HG02763 (cell line): ENCODE measurements at regions not wholly inside any gene's neighbourhood (a gene's known extent, or its start where the extent isn't known, plus 50 kb on each side); places are given as distances from the start of the nearest gene placed in this dataset.

Experiments
- ATAC-seq: cut with Tn5 transposase; IDR thresholded peaks from one replicate; pipeline ENCODE4 v1.9.1; 2021; ENCODE audit warnings: mild to moderate bottlenecking, moderate library complexity; ENCODE audit not compliant: unreplicated experiment

DNA sequence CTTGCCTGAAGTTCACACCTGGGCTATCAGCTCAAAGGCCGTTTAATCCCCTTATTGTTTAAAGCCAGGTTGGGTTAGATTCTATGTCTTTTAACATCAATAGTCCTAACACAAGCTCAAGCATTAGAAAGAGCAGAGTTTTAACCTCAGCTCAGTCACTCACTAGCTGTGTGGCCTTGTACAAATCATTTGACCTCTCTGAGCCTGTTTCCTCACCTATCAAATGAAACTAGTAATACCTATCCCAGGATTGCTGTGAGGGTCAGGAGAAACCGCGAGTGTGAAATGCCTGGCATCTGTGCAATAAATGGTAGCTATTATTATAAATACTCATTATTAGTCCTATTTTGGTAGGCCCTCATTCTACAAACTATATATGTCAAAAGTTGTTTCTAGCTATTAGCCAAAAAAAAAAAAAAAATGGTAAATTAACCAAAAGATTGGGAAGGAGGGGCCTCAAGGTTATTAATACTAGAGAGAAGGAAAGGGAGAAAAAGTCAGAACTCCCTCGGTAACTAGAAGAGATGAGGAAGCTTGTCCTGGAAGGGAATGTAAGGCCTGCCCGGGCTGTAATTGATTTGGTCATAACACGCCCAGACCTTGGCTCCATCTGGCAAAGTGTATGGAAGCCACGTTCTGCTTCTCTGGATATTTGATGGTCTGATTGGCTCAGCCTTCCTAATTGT is 510.5 kb upstream of the PROK2 start:
- ATAC-seq = no peak

DNA sequence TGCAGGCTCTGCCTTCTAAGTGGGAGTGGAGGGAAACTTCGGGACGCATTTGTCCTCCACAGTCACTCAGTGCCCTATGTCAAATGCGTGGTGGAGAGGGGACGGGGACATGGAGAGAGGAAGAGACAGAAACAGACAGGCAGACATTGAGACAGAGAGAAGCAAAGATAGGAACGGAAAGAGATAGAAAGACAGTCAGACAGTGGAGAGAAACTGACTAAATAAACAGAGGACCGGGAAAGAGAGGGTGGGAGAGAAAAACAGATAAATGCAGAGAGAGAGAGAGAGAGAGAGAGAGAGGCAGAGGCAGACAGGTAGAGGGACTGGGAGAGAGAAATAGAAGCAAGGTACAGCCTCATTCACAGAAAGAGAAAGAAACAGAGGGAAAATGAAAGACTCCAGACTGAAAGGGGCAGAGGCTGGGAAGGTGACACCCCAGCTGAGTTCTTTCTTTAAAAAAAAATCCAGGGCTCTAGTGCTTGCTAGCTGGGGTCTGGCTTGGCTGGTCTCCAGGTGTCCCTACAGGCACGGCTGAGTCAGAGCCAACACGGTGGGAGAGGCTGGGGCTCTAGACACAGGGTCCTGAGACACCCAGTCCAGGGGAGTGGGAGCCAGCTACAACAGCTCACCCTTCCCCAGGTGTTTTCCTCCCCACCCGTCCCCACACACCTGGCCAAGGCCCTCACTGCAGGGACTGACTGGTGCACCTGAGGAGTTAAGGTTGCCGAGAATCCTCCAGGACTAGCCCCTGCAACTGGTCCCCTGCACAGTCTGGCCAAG is 506.1 kb upstream of the PROK2 start:
- ATAC-seq = no peak

DNA sequence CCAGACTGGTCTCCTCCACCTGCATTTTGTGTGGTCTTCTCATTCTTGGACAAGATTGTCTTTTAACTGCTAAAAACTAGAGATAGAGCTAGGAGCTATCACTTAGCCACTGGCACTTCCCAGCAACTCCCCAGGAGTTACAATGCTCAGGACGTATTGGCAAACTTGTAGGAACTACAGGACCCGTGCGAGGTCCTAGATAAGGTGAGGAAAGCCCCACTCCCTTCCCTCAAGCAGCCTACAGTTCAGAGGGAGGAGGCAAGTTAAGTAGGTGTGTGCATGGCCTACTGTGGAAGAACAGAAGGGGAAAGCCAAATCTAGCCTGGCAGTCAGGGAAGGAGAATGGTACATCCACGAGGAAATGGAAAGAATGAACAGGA is 504.7 kb upstream of the PROK2 start:
- ATAC-seq = no peak

DNA sequence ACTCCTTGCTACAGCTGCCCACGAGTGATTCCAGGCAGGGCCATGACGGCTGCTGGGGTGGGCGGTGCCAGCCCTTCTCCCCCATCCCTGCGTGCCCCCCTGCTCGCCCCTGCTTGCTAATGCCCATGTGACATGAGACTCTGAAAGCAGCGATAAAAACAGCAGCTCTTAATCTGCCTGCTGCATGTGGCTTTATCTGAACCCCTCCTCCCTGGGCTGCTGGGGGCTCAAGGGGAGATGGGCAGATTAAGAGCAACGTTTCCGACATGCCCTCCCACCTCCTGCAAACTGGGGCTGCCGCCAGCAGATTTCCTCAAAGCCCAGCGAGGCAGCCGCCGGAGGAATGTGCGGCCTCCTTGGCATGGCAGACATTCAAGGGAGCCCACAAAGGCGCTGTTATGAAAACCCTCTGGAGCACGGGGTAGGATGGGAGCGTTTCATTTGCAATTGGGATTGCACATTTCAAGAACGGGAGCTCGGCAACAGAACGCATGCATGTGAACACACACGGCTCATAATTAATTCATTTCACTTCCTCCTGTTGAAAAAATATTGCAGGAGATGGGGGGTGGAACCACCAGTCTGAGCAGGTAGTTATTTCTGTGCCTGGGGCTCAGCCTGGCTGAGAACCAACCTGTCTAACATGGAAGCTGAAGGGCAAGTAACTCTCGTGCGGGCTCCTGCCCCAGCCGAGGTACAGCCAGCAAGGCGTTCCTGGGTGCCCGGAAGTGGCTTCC is 504.2 kb upstream of the PROK2 start:
- ATAC-seq = no peak

DNA sequence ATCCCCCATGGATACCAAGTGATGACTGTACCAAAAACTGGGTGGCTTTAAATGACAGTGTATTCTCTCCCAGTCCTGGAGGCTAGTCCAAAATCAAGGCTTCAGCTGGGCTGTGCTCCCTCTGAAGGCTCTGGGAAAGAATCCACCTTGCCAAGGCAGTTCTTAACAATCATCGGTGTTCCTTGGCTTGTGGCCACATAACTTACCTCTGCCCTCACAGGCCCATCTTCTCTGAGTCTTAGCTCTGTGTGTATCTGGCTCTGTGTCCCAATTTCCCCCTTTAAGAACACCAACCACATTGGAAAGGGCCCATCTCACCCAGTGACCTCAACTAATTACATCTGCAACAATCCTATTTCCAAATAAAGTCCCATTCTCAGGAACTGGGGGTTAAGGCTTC is 503.0 kb upstream of the PROK2 start:
- no peak for ATAC-seq

DNA sequence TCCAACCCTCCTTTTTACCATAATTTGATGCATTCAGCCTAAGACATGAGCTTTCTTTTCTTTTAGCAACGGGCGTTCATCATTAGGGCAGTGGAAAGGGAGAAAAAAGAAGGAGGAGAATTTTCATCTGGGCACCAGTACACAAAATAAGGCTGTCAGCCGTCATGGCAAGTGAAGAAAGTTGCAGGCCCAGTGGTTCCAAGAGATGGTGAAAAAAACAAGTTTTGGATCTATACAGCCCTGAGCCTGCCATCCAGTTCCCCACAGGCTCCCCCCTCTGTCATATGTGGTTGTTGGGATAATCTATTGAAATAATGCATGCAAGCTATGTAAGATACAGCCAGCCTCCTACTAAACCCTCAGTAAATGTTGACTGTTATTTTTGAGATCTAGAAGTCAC is 500.6 kb upstream of the PROK2 start:
- no peak for ATAC-seq

DNA sequence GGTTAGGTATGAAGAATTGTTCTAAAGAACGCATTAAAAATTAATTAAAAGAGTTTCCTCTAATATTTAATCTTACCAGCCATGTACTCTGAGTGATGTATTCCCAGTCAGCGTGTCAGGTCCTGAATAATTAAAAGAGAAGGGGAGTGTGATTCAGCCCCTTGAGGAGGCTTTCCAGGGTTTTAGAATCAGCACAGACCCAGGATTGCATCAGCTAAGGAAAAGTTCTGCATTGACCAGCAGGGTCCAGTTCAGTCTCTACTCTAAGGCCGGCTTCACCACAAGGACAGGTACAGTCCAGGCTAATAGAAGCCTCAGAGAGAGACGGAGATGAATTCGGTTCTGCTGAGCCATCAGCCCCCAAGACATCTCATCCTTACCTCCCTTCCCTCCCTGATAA is 499.5 kb upstream of the PROK2 start:
- no peak for ATAC-seq

DNA sequence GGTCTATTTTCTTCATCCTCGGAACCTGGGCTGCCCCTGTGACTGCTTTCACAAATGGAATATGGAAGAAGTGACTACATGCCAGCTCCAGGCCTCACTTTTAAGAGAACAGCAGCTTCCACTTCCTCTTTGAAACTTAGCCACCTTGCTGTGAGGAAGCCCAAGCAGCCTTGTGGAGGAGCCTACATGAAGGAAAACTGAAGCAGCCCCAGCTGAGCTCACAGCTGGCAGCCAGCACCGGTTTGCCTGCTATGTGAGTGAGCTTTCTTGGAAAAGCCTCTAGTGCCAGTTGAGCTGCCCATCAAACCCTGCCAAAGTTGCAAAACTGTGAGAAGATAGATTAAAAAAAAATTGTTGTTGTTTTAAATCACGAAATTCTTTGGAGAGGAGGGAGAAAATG is 498.0 kb upstream of the PROK2 start:
- ATAC-seq = no peak

DNA sequence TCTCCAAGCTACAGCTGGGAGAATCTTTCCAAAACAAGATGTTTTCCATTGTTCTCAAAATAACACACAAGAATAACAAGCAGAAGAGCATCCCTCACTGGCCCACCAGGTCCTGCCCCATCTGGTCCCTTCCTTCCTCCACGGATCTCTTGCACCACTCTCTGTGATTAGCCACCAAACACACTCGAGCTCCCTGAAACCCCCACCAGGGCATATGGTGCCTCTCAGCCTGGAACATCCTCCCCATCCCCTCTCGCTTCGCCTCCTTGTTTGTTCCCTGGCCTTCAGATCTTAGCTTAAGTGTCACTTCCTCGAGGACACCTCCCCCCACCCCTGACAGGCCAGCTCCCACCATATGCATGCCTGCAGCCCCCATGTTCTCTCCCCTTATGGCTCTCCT is 496.6 kb upstream of the PROK2 start:
- ATAC-seq = no peak

DNA sequence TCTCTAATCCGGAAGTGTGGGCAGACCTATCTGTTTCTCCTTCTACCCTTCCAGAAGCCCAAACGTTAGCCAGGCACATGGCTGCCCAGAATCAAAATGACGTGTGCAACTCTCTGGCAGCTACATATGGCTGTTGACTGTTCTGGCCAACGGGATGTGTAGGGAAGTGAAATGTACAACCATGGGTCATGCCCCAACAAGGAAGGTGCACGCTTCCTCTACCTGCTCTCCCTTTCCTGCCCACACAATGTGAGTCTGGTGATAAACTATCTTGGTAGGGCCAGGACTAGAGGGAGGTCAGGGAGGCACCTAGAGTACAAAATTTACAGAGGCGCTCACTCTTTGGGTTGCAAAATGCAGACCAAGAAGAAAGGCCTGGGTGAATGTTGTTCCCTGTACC is 495.9 kb upstream of the PROK2 start:
- no peak for ATAC-seq

DNA sequence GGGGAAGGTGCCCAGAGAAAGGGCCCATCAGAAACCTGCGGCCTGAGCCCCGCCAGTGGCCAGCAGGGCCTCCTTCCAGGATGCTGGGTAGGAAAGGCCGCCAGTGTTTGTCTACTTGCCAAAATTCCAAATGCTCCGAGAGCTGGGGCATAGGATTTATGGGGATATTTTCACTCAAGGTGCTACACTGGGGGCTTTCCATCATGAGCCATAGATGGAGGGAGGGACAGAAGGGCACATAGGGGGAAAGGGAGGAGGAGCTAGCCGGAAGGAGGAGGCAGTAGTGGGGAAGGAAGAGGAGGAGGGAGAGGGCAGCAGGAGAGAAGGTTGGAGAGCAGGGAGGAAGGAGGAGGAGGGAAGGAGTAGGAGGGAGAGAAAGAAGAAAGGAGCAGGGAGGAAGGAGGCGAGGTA is 494.7 kb upstream of the PROK2 start:
- no peak for ATAC-seq

DNA sequence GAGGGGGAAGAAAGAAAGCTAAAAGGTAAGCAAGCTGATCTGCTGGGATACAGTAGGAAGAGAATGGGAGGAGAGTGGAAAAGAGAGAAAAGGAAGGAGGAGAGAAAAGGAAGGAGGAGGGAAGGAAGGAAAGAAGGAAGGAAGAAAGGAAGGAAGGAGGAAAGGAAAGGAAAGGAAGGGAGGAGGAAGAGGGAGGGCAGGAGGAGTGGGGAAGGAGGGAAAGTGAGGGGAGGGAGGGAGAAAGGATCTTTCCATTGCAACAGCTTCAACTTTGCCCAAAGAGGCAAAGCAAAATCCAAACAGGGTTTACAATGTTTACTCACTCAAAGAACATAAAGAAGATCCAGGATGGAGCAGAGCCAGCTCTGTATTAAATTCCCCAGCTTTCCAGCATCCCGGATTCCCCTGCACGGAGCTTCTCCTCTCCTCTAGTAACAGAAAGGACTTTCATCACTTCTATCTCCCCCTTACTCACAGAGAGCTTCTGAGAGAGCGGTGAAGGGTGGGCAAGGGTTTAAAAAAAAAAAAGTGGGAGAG is 494.2 kb upstream of the PROK2 start:
- no peak for ATAC-seq

DNA sequence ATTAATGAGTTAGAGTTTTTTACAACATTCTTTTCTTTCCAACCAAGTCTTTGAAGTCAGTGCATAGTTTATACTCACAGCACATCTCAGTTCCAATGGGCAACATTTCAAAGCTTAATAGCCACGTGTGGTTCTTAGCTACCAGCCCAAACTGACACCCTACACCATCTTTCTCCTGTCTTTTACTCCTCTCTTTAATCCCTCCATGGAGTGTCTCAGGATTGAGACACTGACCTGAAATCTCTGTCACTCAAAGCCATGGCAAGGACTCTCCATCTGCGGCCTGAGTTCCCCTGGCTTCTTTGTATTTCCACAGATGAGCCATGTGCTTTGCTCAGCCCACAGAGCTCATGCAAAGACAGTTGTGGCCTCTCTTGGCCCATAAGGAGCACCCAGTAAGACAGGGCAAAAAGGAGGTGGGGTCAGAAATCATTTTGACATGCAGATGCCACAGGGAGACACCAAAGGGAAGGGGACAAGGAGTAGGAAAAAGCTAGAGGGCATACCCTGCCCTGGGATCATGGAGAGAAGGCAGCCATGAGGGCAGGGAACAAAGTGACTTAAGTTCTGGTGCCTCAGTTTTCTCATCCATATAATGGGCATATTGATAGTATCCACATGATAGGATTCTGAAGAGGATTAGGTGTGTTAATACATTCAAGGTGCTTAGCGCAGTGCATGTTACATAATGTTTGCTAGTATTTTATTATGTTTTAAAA is 493.6 kb upstream of the PROK2 start:
- no peak for ATAC-seq

DNA sequence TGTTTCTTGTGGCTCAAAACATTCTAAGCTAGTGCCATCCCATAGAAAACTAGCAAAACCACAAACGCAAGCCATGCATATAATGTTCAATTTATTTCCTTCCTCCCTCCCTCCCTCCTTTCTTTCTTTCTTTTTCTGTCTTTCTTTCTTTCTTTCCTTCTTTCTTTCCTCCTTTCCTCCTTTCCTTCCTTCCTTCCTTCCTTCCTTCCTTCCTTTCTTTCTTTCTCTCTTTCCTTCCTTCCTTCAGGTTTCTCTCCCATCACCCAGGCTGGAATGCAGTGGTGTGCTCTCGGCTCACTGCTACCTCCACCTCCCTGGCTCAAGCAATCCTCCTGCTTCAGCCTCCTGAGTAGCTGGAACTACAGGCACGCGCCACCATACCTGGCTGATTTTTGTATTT is 492.8 kb upstream of the PROK2 start:
- no peak for ATAC-seq

DNA sequence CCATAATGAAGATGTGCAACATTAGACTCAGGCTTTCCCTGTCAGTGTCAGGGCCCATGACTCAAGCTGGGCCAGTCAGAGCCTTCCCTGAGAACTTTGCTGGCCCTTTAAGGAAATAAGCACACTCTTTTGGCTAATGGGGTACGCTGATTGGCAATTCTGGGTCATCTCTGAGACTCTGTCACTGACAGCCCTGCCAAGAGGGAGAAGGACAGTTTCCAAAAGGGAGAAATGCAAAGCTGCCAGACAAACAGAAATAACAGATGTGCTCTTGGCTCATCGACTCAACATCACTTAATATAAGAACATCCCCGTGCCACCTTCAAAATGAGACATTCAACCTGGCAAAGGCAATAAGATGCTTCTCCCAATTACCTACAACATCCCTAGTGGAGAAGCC is 491.9 kb upstream of the PROK2 start:
- no peak for ATAC-seq

DNA sequence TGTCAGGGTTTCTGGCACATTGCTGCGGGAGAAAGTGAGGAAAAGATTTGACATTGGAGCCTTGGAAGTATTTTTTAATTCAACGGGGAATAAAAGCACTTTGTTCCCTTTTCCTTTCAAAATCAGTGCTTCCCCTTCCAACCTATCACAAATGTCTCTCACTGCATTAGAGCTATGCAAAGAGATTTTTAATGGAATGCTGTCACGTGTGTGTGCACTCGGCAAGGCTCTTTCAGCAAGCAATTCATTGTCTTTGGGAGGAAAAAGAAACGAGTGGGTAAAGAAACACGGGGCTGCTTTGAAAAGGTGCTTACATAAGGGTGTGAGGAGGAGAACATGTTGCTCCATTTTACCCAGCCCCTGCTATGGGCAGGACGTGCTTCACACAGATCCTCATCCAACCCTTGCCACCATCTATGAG is 490.4 kb upstream of the PROK2 start:
- ATAC-seq = no peak

DNA sequence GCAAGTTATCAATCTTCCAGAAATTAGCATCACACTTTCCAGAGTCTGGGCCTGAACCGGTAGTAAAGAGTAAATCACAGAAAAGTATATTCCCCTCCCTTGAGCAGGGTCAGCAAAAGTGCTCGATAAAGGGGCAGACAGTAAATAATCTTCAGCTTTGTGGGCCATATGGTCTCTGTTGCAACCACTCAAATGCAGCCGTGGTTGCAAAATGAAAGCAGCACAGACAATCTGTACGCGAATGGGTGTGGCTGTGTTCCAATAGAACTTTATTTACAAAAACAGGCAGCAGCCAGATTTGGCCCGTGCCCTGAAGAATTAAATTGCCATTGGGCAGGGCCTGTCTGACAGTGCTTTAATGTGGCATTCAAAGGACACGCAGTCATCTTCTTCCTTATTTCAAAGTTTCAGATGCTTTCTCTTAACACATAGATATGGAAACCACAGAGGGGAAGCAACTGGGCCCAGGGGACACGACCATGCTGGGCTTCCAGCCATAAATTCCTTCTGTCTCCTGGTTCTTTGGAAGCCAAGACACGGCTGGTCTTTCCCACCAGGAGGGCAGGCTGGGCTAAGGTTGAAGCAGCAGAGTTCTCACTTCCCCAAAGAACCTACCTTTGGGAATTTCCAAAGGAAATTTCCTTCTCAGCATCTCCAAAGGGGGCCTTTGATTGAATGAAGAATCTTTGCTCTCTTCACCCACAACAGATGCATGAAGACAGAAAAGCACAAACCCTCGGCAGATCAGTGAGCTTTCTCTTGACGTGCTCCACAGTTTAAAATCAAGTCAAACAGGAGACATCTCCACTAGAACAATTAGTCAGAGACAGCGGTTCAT is 489.8 kb upstream of the PROK2 start:
- ATAC-seq = no peak

DNA sequence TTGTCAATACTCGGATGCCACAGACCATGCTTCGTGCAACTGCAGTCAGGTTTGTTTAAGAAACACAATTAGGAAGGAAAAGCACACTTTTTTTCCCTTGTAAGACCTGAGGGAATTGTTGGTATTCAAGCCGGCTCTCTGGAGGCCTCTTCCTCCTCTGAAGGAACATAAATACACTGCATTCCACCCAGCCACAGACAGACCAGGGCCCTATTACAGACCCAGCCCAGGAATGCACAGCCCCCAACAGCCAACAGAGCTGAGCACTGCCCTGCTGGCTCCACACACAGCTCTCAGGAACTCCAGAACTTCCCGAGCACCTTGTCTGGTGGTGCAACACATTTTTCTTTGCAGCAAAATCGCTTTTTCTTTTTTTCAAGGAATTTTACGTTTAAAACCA is 488.7 kb upstream of the PROK2 start:
- no peak for ATAC-seq

DNA sequence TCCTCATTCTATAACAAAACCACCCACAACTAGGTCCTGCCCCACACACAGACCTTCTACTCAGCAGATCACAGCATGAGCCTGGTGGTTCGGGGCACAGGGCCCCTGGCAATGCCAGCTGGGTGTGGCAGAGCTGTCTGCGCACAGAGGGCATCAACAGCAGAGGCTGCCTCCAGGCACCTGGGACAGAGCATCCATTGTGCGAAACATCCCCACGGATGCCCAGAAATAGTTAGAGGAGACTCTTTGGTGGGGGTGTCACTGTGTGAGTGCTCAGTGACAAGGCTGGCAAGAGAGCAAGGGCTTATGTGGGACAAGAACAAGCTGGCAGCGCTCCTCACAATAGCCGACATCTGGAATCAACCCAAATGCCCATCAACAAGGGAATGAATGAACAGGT is 487.4 kb upstream of the PROK2 start:
- no peak for ATAC-seq

DNA sequence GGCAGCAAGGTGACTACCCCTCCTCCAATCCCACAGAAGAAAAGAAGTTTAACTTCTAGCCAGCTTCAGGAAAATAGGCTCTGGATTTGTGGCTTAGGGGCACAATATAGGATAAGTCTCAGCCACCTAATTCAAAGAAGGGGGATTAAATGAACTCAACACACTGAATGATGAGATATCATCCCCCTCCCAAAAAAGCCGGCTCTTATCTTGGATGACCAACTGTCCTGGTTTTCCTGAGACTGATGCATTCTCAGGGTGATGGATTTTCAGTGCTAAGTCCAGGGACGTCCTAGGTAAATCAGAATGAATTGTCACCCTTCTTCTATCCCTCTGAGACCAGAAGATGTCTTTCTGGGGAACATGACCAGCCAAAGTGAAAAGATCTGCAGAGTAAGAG is 487.0 kb upstream of the PROK2 start:
- ATAC-seq = no peak
